Endothelial cell of umbilical vein (primary cell): ENCODE measurements at regions not wholly inside any gene's neighbourhood (a gene's known extent, or its start where the extent isn't known, plus 50 kb on each side); places are given as distances from the start of the nearest gene placed in this dataset.

Experiments used
- BruUV-seq: library from RNA; stranded (reverse); fragments of 400-500 nt; replicated peaks from 2 replicates; lab custom pipeline; 2021; lab: Mats Ljungman, UMichigan
- CTCF ChIA-PET: fragments of 300-600, 350-600 bp; sonication (Branson Sonifier 250); formaldehyde crosslinking; loops from one replicate; lab custom pipeline; 2021; ENCODE audit warnings: antibody characterized with exemption, inconsistent platforms; lab: Charles Lee
- POLR2A ChIA-PET: fragments of 300-600, 350-600 bp; sonication (Branson Sonifier 250); formaldehyde crosslinking; loops from one replicate; lab custom pipeline; 2021; ENCODE audit warnings: antibody characterized with exemption, inconsistent platforms; lab: Charles Lee
- DNase-seq: peaks from one replicate; pipeline ENCODE4 v3.0.0-alpha.2; 2011; ENCODE audit warnings: low read depth, low spot score
- FAIRE-seq: peaks from 2 replicates; lab custom pipeline; 2011; peaks lifted over from hg19 to GRCh38; lab: Jason Lieb, UNC
- H2AFZ ChIP-seq: 2 replicates; pipeline ENCODE4 v1.6.0; 2012; ENCODE audit warnings: low read depth, low read length, control low read depth, inconsistent platforms
- H3K27ac ChIP-seq: 2 replicates; pipeline ENCODE4 v1.5.1; 2011; ENCODE audit warnings: low read depth, mild to moderate bottlenecking, control low read depth, low read length, moderate library complexity; ENCODE audit not compliant: insufficient read depth
- H3K27me3 ChIP-seq, 2 experiments: 2 replicates each; pipeline versions ENCODE4 v1.6.0 to v1.6.1; 2011; ENCODE audit warnings: low read length in 2 of 2, mixed read lengths in 1 of 2; ENCODE audit not compliant: control insufficient read depth in 2 of 2, insufficient read depth in 2 of 2
- H3K36me3 ChIP-seq, 2 experiments: 2 replicates in 1 of 2; 3 replicates in 1 of 2; pipeline ENCODE4 v1.5.1; 2011; ENCODE audit warnings: low read length in 2 of 2, mild to moderate bottlenecking in 1 of 2, moderate library complexity in 1 of 2; ENCODE audit not compliant: control insufficient read depth in 2 of 2, insufficient read depth in 2 of 2; ENCODE audit errors: extremely low read depth in 1 of 2
- H3K4me1 ChIP-seq: 3 replicates; pipeline ENCODE4 v1.5.1; 2011; ENCODE audit warnings: mild to moderate bottlenecking, low read length; ENCODE audit not compliant: control insufficient read depth, insufficient read depth; ENCODE audit errors: extremely low read depth
- H3K4me2 ChIP-seq: 2 replicates; pipeline ENCODE4 v1.6.1; 2011; ENCODE audit warnings: low read length, control low read depth, mixed read lengths; ENCODE audit not compliant: insufficient read depth
- H3K4me3 ChIP-seq, 3 experiments: fragments of 200-600 bp in 1 of 3; sonication (generic), shearing (Covaris generic) in 1 of 3; replicated peaks in 1 of 3; 2 replicates each; pipeline ENCODE4 v1.5.1; 2011 to 2016; ENCODE audit warnings: control low read depth in 3 of 3, low read length in 3 of 3, mild to moderate bottlenecking in 2 of 3, inconsistent platforms in 1 of 3, low read depth in 1 of 3, moderate library complexity in 1 of 3; ENCODE audit not compliant: insufficient read depth in 1 of 3
- H3K79me2 ChIP-seq: 2 replicates; pipeline ENCODE4 v1.6.0; 2012; ENCODE audit warnings: low read length, inconsistent platforms; ENCODE audit not compliant: control insufficient read depth, insufficient read depth
- H3K9ac ChIP-seq: replicated peaks from 2 replicates; pipeline ENCODE3; 2011; ENCODE audit warnings: low read length, control low read depth; ENCODE audit not compliant: insufficient read depth; ENCODE audit errors: extremely low read depth
- H3K9me1 ChIP-seq: replicated peaks from 3 replicates; pipeline ENCODE4 v1.6.0; 2011; ENCODE audit warnings: mild to moderate bottlenecking, low read length; ENCODE audit not compliant: control insufficient read depth, insufficient read depth; ENCODE audit errors: extremely low read depth
- H3K9me3 ChIP-seq: replicated peaks from 2 replicates; pipeline ENCODE4 v1.5.1; 2012; ENCODE audit warnings: low read length, inconsistent platforms; ENCODE audit not compliant: control insufficient read depth, insufficient read depth
- H4K20me1 ChIP-seq: replicated peaks from 2 replicates; pipeline ENCODE3; 2011; ENCODE audit warnings: mild to moderate bottlenecking, low read length; ENCODE audit not compliant: control insufficient read depth, insufficient read depth; ENCODE audit errors: extremely low read depth
- EZH2 ChIP-seq: IDR thresholded peaks from 2 replicates; pipeline ENCODE4 v1.6.1; 2012; ENCODE audit warnings: borderline replicate concordance, low read depth, mild to moderate bottlenecking, moderate library complexity, low read length, inconsistent platforms; ENCODE audit not compliant: severe bottlenecking
- FOS ChIP-seq: IDR thresholded peaks from 2 replicates; pipeline ENCODE4 v1.6.1; 2011; ENCODE audit warnings: mild to moderate bottlenecking, low read length, moderate library complexity, borderline replicate concordance; ENCODE audit not compliant: insufficient read depth
- GATA2 ChIP-seq: IDR thresholded peaks from 2 replicates; pipeline ENCODE4 v1.7.0; 2011; ENCODE audit warnings: low read depth, mild to moderate bottlenecking, moderate library complexity, mixed read lengths, low read length; ENCODE audit not compliant: insufficient read length, insufficient read depth
- JUN ChIP-seq: IDR thresholded peaks from 2 replicates; pipeline ENCODE4 v1.6.1; 2011; ENCODE audit warnings: borderline replicate concordance, low read depth; ENCODE audit not compliant: insufficient read length, insufficient read depth
- MYC ChIP-seq: IDR thresholded peaks from one replicate; pipeline ENCODE4 v1.6.1; 2011; ENCODE audit warnings: mild to moderate bottlenecking, low read depth, low read length
- POLR2A ChIP-seq: IDR thresholded peaks from 2 replicates; pipeline ENCODE4 v1.6.1; 2012; ENCODE audit warnings: low read depth, mild to moderate bottlenecking, control low read depth, low read length
- POLR2AphosphoS5 ChIP-seq: IDR thresholded peaks from 2 replicates; pipeline ENCODE4 v1.6.1; 2012; ENCODE audit warnings: low read depth, mild to moderate bottlenecking, control low read depth, low read length, moderate library complexity; ENCODE audit not compliant: insufficient read depth
- dilution Hi-C: fragments of 300-500 bp; cut with MboI; formaldehyde crosslinking; loops from one replicate; pipeline ENCODE4 v1.15.0; 2019; ENCODE audit warnings: low sequenced_read_pairs; ENCODE audit not compliant: extremely low pct_ligation_motif_present
- intact Hi-C: fragments of 100-400 bp; cut with micrococcal nuclease; formaldehyde crosslinking; loops from one replicate; pipeline ENCODE4 v1.10.0; 2022
- TF ChIP-seq, protein P1 (sequence below), 2 donors: IDR thresholded peaks; 1 replicate in 1 of 2; 2 replicates in 1 of 2; pipeline ENCODE4 v1.5.1; 2011; ENCODE audit warnings: low read length in 2 of 2, mild to moderate bottlenecking in 2 of 2, moderate library complexity in 2 of 2, control low read depth in 1 of 2, inconsistent platforms in 1 of 2, low read depth in 1 of 2; ENCODE audit not compliant: insufficient read depth in 1 of 2; ENCODE audit errors: extremely low read depth in 1 of 2
- TF ChIP-seq, protein P2 (sequence below): IDR thresholded peaks from 2 replicates; pipeline ENCODE4 v1.6.1; 2011; ENCODE audit not compliant: insufficient read depth, insufficient read length

DNA sequence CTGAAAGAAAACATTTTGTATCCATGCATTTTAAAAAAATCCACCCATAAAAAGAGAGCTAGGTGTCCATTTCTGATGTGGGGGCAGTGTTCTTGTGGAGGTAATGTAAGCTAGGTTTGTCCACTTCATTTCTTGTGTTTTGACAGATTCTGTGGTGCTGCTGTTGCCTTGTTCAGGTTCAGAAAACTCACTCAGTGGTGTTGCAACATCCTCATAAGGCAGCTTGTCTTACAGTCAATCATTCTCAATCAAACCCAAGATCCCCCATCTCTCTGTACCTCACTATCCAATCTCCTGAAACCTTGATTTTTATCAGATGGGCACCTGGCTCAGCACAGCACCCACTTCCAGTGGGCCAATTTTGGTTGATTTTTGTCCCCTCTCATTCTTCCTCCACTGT is 94.1 kb downstream of the TENT5C start:
- BruUV-seq, result no TSS peak
- Histone ChIP-seq H2AFZ (no peak overlapping the region), H3K4me3 (no peak overlapping the region), H3K27ac (no peak overlapping the region), H3K4me1 (no peaks in the 10 kb centered on the region), H3K9me3 (no peaks in the 10 kb centered on the region), H3K9me1 (no peaks in the 10 kb centered on the region), H3K36me3 (no peaks in the 10 kb centered on the region), H3K79me2 (no peaks in the 10 kb centered on the region), H3K27me3 (peaks cover 9 to 11% of the 10 kb centered on the region in 2 experiments), H4K20me1 (no peaks in the 10 kb centered on the region), H3K4me2 (no peak overlapping the region), H3K9ac (no peak overlapping the region)
- POLR2A ChIA-PET, result no interaction called here
- intact Hi-C loops, result no loop called here
- dilution Hi-C loops, result no loop called here
- FAIRE-seq (no peak), DNase-seq (no peak)
- TF ChIP-seq MYC (no peak), JUN (no peak), POLR2A (no peak), EZH2 (no peak), POLR2AphosphoS5 (no peak), FOS (no peak), GATA2 (no peak)
- TF ChIP-seq, protein P1, sequence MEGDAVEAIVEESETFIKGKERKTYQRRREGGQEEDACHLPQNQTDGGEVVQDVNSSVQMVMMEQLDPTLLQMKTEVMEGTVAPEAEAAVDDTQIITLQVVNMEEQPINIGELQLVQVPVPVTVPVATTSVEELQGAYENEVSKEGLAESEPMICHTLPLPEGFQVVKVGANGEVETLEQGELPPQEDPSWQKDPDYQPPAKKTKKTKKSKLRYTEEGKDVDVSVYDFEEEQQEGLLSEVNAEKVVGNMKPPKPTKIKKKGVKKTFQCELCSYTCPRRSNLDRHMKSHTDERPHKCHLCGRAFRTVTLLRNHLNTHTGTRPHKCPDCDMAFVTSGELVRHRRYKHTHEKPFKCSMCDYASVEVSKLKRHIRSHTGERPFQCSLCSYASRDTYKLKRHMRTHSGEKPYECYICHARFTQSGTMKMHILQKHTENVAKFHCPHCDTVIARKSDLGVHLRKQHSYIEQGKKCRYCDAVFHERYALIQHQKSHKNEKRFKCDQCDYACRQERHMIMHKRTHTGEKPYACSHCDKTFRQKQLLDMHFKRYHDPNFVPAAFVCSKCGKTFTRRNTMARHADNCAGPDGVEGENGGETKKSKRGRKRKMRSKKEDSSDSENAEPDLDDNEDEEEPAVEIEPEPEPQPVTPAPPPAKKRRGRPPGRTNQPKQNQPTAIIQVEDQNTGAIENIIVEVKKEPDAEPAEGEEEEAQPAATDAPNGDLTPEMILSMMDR (IDR thresholded peaks at IDR 0.05; ENCODE audit: extremely low read depth in 1 of 2, insufficient read depth in 1 of 2, low read depth in 1 of 2, low read length in 2 of 2), result no peak
- TF ChIP-seq, protein P2, sequence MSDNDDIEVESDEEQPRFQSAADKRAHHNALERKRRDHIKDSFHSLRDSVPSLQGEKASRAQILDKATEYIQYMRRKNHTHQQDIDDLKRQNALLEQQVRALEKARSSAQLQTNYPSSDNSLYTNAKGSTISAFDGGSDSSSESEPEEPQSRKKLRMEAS, result no peak
- CTCF ChIA-PET, result no interaction called here
